ENCODE measurements at regions not wholly inside any gene's neighbourhood (a gene's known extent, or its start where the extent isn't known, plus 50 kb on each side); places are given as distances from the start of the nearest gene placed in this dataset.

GRCh38 chr10:64156166-64156565 lies 635.0 kb downstream of the REEP3 start (continued):
- TF ChIP-seq SKIL (CRISPR knock-in tag; IDR thresholded peaks at IDR 0.05; ENCODE audit: borderline replicate concordance) (no peak), BRD4 (CRISPR knock-in tag; IDR thresholded peaks at IDR 0.05) (no peak)

- BruUV-seq (replicated peaks), result no TSS peak
- Histone ChIP-seq H3K36me3 (replicated peaks in 1 of 2; ENCODE audit: control insufficient read depth in 1 of 2, insufficient read depth in 2 of 2, low read length in 2 of 2) (no peaks in the 10 kb centered on the region), H3K9me3 (ENCODE audit: low read length) (no peaks in the 10 kb centered on the region), H4K20me1 (ENCODE audit: insufficient read depth, low read length) (no peaks in the 10 kb centered on the region), H3K4me2 (ENCODE audit: low read depth, low read length) (no peak overlapping the region), H3K9ac (ENCODE audit: insufficient read depth, low read depth, low read length) (no peak overlapping the region), H3K27me3 (ENCODE audit: control insufficient read depth in 1 of 2, insufficient read depth in 2 of 2, low read length in 2 of 2) (no peaks in the 10 kb centered on the region), H3K79me2 (ENCODE audit: insufficient read depth, low read length) (no peaks in the 10 kb centered on the region), H3K4me3 (replicated peaks in 1 of 3; ENCODE audit: insufficient read depth in 1 of 3, low read depth in 2 of 3, low read length in 3 of 3) (no peak overlapping the region), H3K4me1 (ENCODE audit: insufficient read depth, low read length) (no peaks in the 10 kb centered on the region), H3K27ac (ENCODE audit: extremely low read length, insufficient read depth, low read length) (no peak overlapping the region), H2AFZ (ENCODE audit: low read length) (no peak overlapping the region)
- ChIA-PET POLR2A (no interaction called here), CTCF (ENCODE audit: low intra/inter-chr PET ratio, low total read pairs) (no interaction called here)
- intact Hi-C loops (cut with micrococcal nuclease; ENCODE audit: unreplicated experiment), result no loop called here
- no peak for TF ChIP-seq ZNF598 (CRISPR knock-in tag; IDR thresholded peaks at IDR 0.05; ENCODE audit: borderline replicate concordance)
- no peak for TF ChIP-seq ZBTB49 (CRISPR knock-in tag; IDR thresholded peaks at IDR 0.05; ENCODE audit: borderline replicate concordance)
- no peak for TF ChIP-seq NFKB2 (CRISPR knock-in tag; IDR thresholded peaks at IDR 0.05; ENCODE audit: borderline replicate concordance)
- TF ChIP-seq THRA (CRISPR knock-in tag; IDR thresholded peaks at IDR 0.05; ENCODE audit: borderline replicate concordance), result no peak
- no peak for TF ChIP-seq PAF1 (CRISPR knock-in tag; IDR thresholded peaks at IDR 0.05)
- no peak for TF ChIP-seq CENPT (CRISPR knock-in tag; IDR thresholded peaks at IDR 0.05; ENCODE audit: low read depth)
- TF ChIP-seq ELK4 (CRISPR knock-in tag; IDR thresholded peaks at IDR 0.05; ENCODE audit: borderline replicate concordance), result no peak
- TF ChIP-seq GATA4 (IDR thresholded peaks at IDR 0.05; ENCODE audit: borderline replicate concordance, low read depth), result no peak
- no peak for FAIRE-seq
- WGBS (ENCODE audit: low lambda C conversion rate), result 27% methylated on average over 2 of the region's 2 CpGs
- in situ Hi-C loops (cut with HindIII; ENCODE audit: extremely low pct_ligation_motif_present, low pct_unique_long_range_greater_than_20kb), result no loop called here
- no peak for DNase-seq (ENCODE audit: low spot score)
- ATAC-seq, result no peak
Observed at GRCh38 chr10:64158551-64158950, 637.4 kb downstream of the REEP3 start.

All from HepG2 (cell line).